ENCODE measurements at regions not wholly inside any gene's neighbourhood (a gene's known extent, or its start where the extent isn't known, plus 50 kb on each side); places are given as distances from the start of the nearest gene placed in this dataset.
"Not testable (repeated sequence)": the region's sequence is repeated elsewhere in the genome, so short reads cannot be mapped to it uniquely, and the experiment has no call there.

GRCh38 chr10:6984971-6985370, 404.9 kb upstream of the PRKCQ start:
- no peak for DNase-seq (ENCODE audit: low read depth in 2 of 2)

GRCh38 chr10:6984016-6984415, 403.9 kb upstream of the PRKCQ start:
- DNase-seq (ENCODE audit: low read depth in 2 of 2): not testable (repeated sequence)

GRCh38 chr10:6980353-6980752, 400.3 kb upstream of the PRKCQ start:
- no peak for DNase-seq (ENCODE audit: low read depth in 2 of 2)

- no peak for DNase-seq (ENCODE audit: low read depth in 2 of 2)
Observed at GRCh38 chr10:6979371-6979770, 399.3 kb upstream of the PRKCQ start.

- no peak for DNase-seq (ENCODE audit: low read depth in 2 of 2)
Observed at GRCh38 chr10:6978187-6978627, 398.1 kb upstream of the PRKCQ start.

- no peak for DNase-seq (ENCODE audit: low read depth in 2 of 2)
Observed at GRCh38 chr10:6977398-6978186, 397.5 kb upstream of the PRKCQ start.

GRCh38 chr10:6973899-6974298, 393.8 kb upstream of the PRKCQ start:
- no peak for DNase-seq (ENCODE audit: low read depth in 2 of 2)

GRCh38 chr10:6972226-6972625, 392.1 kb upstream of the PRKCQ start:
- no peak for DNase-seq (ENCODE audit: low read depth in 2 of 2)

- DNase-seq (ENCODE audit: low read depth in 2 of 2): no peak
Observed at GRCh38 chr10:6969659-6970058, 389.6 kb upstream of the PRKCQ start.

- DNase-seq (ENCODE audit: low read depth in 2 of 2): no peak
Observed at GRCh38 chr10:6964543-6964942, 384.5 kb upstream of the PRKCQ start.

- DNase-seq (ENCODE audit: low read depth in 2 of 2): no peak
Observed at GRCh38 chr10:6962576-6962975, 382.5 kb upstream of the PRKCQ start.

- no peak for DNase-seq (ENCODE audit: low read depth in 2 of 2)
Observed at GRCh38 chr10:6958711-6959110, 378.6 kb upstream of the PRKCQ start.

- no peak for DNase-seq (ENCODE audit: low read depth in 2 of 2)
Observed at GRCh38 chr10:6958254-6958653, 378.2 kb upstream of the PRKCQ start.

GRCh38 chr10:6957851-6958250, 377.8 kb upstream of the PRKCQ start:
- DNase-seq (ENCODE audit: low read depth in 2 of 2): no peak

- no peak for DNase-seq (ENCODE audit: low read depth in 2 of 2)
Observed at GRCh38 chr10:6956562-6956961, 376.5 kb upstream of the PRKCQ start.

GRCh38 chr10:6953271-6953801, 373.3 kb upstream of the PRKCQ start:
- no peak for DNase-seq (ENCODE audit: low read depth in 2 of 2)

- no peak for DNase-seq (ENCODE audit: low read depth in 2 of 2)
Observed at GRCh38 chr10:6951732-6952131, 371.7 kb upstream of the PRKCQ start.

GRCh38 chr10:6950133-6950532, 370.1 kb upstream of the PRKCQ start:
- no peak for DNase-seq (ENCODE audit: low read depth in 2 of 2)

- no peak for DNase-seq (ENCODE audit: low read depth in 2 of 2)
Observed at GRCh38 chr10:6944436-6944835, 364.4 kb upstream of the PRKCQ start.

GRCh38 chr10:6938384-6938783, 358.3 kb upstream of the PRKCQ start:
- DNase-seq (ENCODE audit: low read depth in 2 of 2): no peak

GRCh38 chr10:6936931-6937330, 356.9 kb upstream of the PRKCQ start:
- DNase-seq (ENCODE audit: low read depth in 2 of 2): no peak

- DNase-seq (ENCODE audit: low read depth in 2 of 2): no peak
Observed at GRCh38 chr10:6929148-6929830, 349.2 kb upstream of the PRKCQ start.

GRCh38 chr10:6928586-6928985, 348.5 kb upstream of the PRKCQ start:
- no peak for DNase-seq (ENCODE audit: low read depth in 2 of 2)

Data from stimulated activated CD4-positive, alpha-beta T cell treated with anti-CD3 and anti-CD28 coated beads, Interleukin-1b, Interleukin-23, amount 100 ng/mL, for 1 hour (primary cell).